ENCODE measurements at regions not wholly inside any gene's neighbourhood (a gene's known extent, or its start where the extent isn't known, plus 50 kb on each side); places are given as distances from the start of the nearest gene placed in this dataset.

GRCh38 chr21:41000838-41001237, 153.9 kb upstream of the DSCAM start:
- no peak for TF ChIP-seq CTCF (IDR thresholded peaks at IDR 0.05)
- no peak for TF ChIP-seq POLR2A (IDR thresholded peaks at IDR 0.05)

Data from testis (tissue), 2 donors.